ENCODE measurements at regions not wholly inside any gene's neighbourhood (a gene's known extent, or its start where the extent isn't known, plus 50 kb on each side); places are given as distances from the start of the nearest gene placed in this dataset.

DNA sequence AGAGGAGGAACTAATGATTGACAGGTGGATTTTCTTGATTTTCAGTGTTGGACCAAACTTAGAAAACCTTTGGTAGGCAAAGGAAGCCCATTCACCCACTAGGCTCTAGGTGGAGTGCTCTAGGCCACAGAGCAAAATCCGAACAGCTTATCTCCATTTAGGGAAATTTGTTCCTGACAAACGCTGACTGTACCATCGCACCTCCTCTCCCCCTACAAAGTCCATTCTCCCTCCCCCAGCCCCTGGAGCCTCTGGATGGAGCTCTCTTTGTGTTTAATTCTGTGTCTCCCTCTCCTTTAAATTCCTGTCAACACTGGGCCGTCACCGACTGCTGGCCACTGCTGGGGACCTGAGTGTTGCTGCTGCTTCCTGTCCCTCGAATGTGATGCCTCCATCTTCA lies 350.1 kb upstream of the IRX2 start:
- Histone ChIP-seq H3K4me2 (no peak overlapping the region), H3K9ac (no peak overlapping the region), H3K27ac (ENCODE audit: low read depth in 2 of 2, low read length in 1 of 2) (no peak overlapping the region), H3K4me3 (ENCODE audit: low read depth in 2 of 2, low read length in 1 of 2) (no peak overlapping the region), H3F3A (replicated peaks; ENCODE audit: insufficient read depth) (no peaks in the 10 kb centered on the region), H3K79me2 (ENCODE audit: insufficient read depth) (no peaks in the 10 kb centered on the region), H3K9me3 (no peaks in the 10 kb centered on the region), H3K27me3 (ENCODE audit: insufficient read depth) (peaks cover 42% of the 10 kb centered on the region), H3K36me3 (replicated peaks in 1 of 2; ENCODE audit: control insufficient read depth in 1 of 2, insufficient read depth in 2 of 2, low read length in 1 of 2) (no peaks in the 10 kb centered on the region), H3K9me2 (no peaks in the 10 kb centered on the region), H4K20me1 (ENCODE audit: insufficient read depth) (no peaks in the 10 kb centered on the region), H2AFZ (ENCODE audit: low read depth) (no peak overlapping the region), H3K4me1 (ENCODE audit: control insufficient read depth in 1 of 2, insufficient read depth in 2 of 2, low read depth in 1 of 2, low read length in 1 of 2) (no peaks in the 10 kb centered on the region)
- 1% methylated on average over 6 of the region's 6 CpGs for WGBS (ENCODE audit: low lambda C conversion rate)
- ChIA-PET POLR2A (no interaction called here), CTCF (no interaction called here)
- TF ChIP-seq MXI1 (IDR thresholded peaks at IDR 0.05; ENCODE audit: low read depth, low read length) (no peak), JUND (IDR thresholded peaks at IDR 0.05) (no peak), FOSL2 (IDR thresholded peaks at IDR 0.05; ENCODE audit: borderline replicate concordance, low read depth) (no peak), TEAD4 (IDR thresholded peaks at IDR 0.05; ENCODE audit: borderline replicate concordance, insufficient read depth) (no peak), FOXM1 (IDR thresholded peaks at IDR 0.05; ENCODE audit: low read depth) (no peak), EZH2phosphoT487 (IDR thresholded peaks at IDR 0.05; ENCODE audit: borderline replicate concordance, low read depth) (no peak), RCOR1 (IDR thresholded peaks at IDR 0.05; ENCODE audit: low read length) (no peak), TAF1 (IDR thresholded peaks at IDR 0.05; ENCODE audit: borderline replicate concordance, low read depth, low read length) (no peak), NRF1 (IDR thresholded peaks at IDR 0.05; ENCODE audit: low read depth, low read length) (no peak), GATA2 (CRISPR knock-in tag; IDR thresholded peaks at IDR 0.05) (no peak), MEF2A (IDR thresholded peaks at IDR 0.05; ENCODE audit: borderline replicate concordance, low read depth) (no peak), RFX5 (IDR thresholded peaks at IDR 0.05; ENCODE audit: low read length) (no peak), RAD21 (IDR thresholded peaks at IDR 0.05; ENCODE audit: low read length) (no peak), SMC3 (IDR thresholded peaks at IDR 0.05; ENCODE audit: low read depth, low read length) (no peak), SIN3A (IDR thresholded peaks at IDR 0.05; ENCODE audit: borderline replicate concordance, low read depth, low read length) (no peak)
- TF ChIP-seq, protein P1, sequence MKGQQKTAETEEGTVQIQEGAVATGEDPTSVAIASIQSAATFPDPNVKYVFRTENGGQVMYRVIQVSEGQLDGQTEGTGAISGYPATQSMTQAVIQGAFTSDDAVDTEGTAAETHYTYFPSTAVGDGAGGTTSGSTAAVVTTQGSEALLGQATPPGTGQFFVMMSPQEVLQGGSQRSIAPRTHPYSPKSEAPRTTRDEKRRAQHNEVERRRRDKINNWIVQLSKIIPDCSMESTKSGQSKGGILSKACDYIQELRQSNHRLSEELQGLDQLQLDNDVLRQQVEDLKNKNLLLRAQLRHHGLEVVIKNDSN (IDR thresholded peaks at IDR 0.05; ENCODE audit: borderline replicate concordance, low read depth), result no peak
- TF ChIP-seq, protein P2, sequence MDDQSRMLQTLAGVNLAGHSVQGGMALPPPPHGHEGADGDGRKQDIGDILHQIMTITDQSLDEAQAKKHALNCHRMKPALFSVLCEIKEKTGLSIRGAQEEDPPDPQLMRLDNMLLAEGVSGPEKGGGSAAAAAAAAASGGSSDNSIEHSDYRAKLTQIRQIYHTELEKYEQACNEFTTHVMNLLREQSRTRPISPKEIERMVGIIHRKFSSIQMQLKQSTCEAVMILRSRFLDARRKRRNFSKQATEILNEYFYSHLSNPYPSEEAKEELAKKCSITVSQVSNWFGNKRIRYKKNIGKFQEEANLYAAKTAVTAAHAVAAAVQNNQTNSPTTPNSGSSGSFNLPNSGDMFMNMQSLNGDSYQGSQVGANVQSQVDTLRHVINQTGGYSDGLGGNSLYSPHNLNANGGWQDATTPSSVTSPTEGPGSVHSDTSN (IDR thresholded peaks at IDR 0.05), result no peak
- TF ChIP-seq, protein P3, sequence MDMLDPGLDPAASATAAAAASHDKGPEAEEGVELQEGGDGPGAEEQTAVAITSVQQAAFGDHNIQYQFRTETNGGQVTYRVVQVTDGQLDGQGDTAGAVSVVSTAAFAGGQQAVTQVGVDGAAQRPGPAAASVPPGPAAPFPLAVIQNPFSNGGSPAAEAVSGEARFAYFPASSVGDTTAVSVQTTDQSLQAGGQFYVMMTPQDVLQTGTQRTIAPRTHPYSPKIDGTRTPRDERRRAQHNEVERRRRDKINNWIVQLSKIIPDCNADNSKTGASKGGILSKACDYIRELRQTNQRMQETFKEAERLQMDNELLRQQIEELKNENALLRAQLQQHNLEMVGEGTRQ (IDR thresholded peaks at IDR 0.05; ENCODE audit: borderline replicate concordance, low read depth, low read length), result no peak
- TF ChIP-seq, protein P4, sequence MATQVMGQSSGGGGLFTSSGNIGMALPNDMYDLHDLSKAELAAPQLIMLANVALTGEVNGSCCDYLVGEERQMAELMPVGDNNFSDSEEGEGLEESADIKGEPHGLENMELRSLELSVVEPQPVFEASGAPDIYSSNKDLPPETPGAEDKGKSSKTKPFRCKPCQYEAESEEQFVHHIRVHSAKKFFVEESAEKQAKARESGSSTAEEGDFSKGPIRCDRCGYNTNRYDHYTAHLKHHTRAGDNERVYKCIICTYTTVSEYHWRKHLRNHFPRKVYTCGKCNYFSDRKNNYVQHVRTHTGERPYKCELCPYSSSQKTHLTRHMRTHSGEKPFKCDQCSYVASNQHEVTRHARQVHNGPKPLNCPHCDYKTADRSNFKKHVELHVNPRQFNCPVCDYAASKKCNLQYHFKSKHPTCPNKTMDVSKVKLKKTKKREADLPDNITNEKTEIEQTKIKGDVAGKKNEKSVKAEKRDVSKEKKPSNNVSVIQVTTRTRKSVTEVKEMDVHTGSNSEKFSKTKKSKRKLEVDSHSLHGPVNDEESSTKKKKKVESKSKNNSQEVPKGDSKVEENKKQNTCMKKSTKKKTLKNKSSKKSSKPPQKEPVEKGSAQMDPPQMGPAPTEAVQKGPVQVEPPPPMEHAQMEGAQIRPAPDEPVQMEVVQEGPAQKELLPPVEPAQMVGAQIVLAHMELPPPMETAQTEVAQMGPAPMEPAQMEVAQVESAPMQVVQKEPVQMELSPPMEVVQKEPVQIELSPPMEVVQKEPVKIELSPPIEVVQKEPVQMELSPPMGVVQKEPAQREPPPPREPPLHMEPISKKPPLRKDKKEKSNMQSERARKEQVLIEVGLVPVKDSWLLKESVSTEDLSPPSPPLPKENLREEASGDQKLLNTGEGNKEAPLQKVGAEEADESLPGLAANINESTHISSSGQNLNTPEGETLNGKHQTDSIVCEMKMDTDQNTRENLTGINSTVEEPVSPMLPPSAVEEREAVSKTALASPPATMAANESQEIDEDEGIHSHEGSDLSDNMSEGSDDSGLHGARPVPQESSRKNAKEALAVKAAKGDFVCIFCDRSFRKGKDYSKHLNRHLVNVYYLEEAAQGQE (IDR thresholded peaks at IDR 0.05; ENCODE audit: low read depth, low read length), result no peak
- DNase-seq, result no peak
